Heart left ventricle (tissue), 16 donors: ENCODE measurements at regions not wholly inside any gene's neighbourhood (a gene's known extent, or its start where the extent isn't known, plus 50 kb on each side); places are given as distances from the start of the nearest gene placed in this dataset.

Source experiments
- ATAC-seq, 4 donors: fragments of 200-7000 bp; cut with Tn5 transposase; one replicate each; pipeline ENCODE4 v1.9.1; 2020 to 2022; ENCODE audit warnings: moderate library complexity in 4 of 4, mild to moderate bottlenecking in 3 of 4, moderate number of reproducible peaks in 1 of 4
- DNase-seq, 5 donors: peaks; one replicate each; pipeline ENCODE4 v3.0.0-alpha.2; 2020
- H3K27ac ChIP-seq, 12 donors: fragments of 200-600 bp; sonication (generic) in 4 of 12; one replicate each; pipeline versions ENCODE4 v1.5.0 to v1.8.0; 2016 to 2022; ENCODE audit warnings: mild to moderate bottlenecking in 2 of 12
- H3K27me3 ChIP-seq, 9 donors: fragments of 200-600 bp; sonication (generic) in 2 of 9; one replicate each; pipeline versions ENCODE4 v1.5.1 to v1.8.0; 2016 to 2022; ENCODE audit warnings: mild to moderate bottlenecking in 3 of 9
- H3K36me3 ChIP-seq, 9 donors: fragments of 200-600 bp; sonication (generic) in 2 of 9; one replicate each; pipeline versions ENCODE4 v1.5.0 to v1.8.0; 2018 to 2022; ENCODE audit warnings: mild to moderate bottlenecking in 2 of 9
- H3K4me1 ChIP-seq, 12 donors: fragments of 200-600 bp; sonication (generic) in 4 of 12; one replicate each; pipeline versions ENCODE4 v1.5.0 to v1.8.0; 2016 to 2022; ENCODE audit warnings: mild to moderate bottlenecking in 3 of 12
- H3K4me3 ChIP-seq, 12 donors: fragments of 200-600 bp; sonication (generic) in 4 of 12; one replicate each; pipeline versions ENCODE4 v1.5.0 to v1.8.0; 2017 to 2022; ENCODE audit warnings: mild to moderate bottlenecking in 9 of 12, moderate library complexity in 4 of 12
- H3K9me3 ChIP-seq, 12 donors: fragments of 200-600 bp; sonication (generic) in 4 of 12; one replicate each; pipeline versions ENCODE4 v1.5.0 to v1.8.0; 2016 to 2022; ENCODE audit warnings: mild to moderate bottlenecking in 1 of 12
- POLR2A ChIP-seq, 2 donors: fragments of 450-650 bp; IDR thresholded peaks; one replicate each; pipeline ENCODE4 v1.6.1; 2017; ENCODE audit warnings: antibody characterized with exemption in 2 of 2, mild to moderate bottlenecking in 2 of 2, moderate library complexity in 2 of 2
- WGBS, 4 donors: extraction: QIAGEN DNeasy Blood & Tissue Kit in 2 of 4; methylation state at CpG; one replicate each; pipeline versions ENCODE4 v1.1.5 to v1.1.7; 2013 to 2018; 5-methylcytosine and 5-hydroxymethylcytosine counted together
- intact Hi-C, 10 donors: fragments of 100-400 bp; cut with DNase I; formaldehyde crosslinking; loops; one replicate each; pipeline versions ENCODE4 v1.11.1 to v1.14.2; 2022
- TF ChIP-seq, protein P1 (sequence below), 12 donors: fragments of 200-600 bp; sonication (generic) in 4 of 12; IDR thresholded peaks; one replicate each; pipeline versions ENCODE4 v1.5.0 to v1.8.0; 2018 to 2022; ENCODE audit warnings: antibody characterized with exemption in 12 of 12, mild to moderate bottlenecking in 5 of 12
- donor health status: ischemic (EF 13 %, LVEDD 7.1; RV severe dilation, severe dysfunction).
- donor health status: healthy with polysubstance abuse.
- donor health status: DM: no; HTN: yes; CAD: no.
- donor health status: DM: no; HTN: no; CAD: no.
- donor health status: ischemic (EF 25% LVEDD 6.9; RV normal size, moderate dysfunction).
- donor health status: ischemic (EF 25% LVEDD 5.7; RV mildly dilated, moderate dysfunction).
- donor health status: healthy.
- donor health status: DM: yes; HTN: yes; CAD: no.
- donor health status: ischemic (EF 35%, LVEDD 5.7; RV mildly dilated, moderate dysfunction).
- donor health status: nonischemic (EF 11% LVEDD 7.7; RV severe dilation, severe dysfunction).
- donor health status: DM: yes; HTN: yes; CAD: no.
- donor health status: PGD.
- donor health status: ischemic (EF 29% LVEDD 5.4; RV normal size, mild dysfunction).
- donor health status: nonischemic (EF 23%, LVEDD 6.1; RV moderate dilation, normal function).

DNA sequence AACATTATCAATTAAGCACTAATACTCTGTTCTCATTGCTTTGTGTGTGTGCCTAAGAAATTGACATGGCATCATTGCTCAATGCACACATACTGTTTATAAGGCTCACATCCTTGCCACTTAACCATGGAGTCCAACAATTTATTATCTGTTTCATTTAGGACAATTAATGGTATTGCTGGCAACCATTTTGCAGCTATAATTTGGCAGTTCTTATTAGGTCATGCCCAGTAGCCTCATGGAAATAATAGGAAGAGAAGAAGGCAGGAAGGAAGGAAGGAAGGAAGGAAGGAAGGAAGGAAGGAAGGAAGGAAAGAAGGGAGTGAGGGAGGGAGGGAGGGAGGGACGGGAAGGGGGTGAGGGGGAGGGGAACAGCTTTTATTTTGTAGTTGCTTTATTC, 285.5 kb upstream of the SLC24A2 start:
- intact Hi-C loops = no loop called here
- no peak overlapping the region for H3K4me3 ChIP-seq
- H3K36me3 ChIP-seq = no peaks in the 10 kb centered on the region
- WGBS, 4 donors = 34 to 67% (median 45%) methylated on average over 1 of the region's 1 CpG
- no peaks in the 10 kb centered on the region for H3K27me3 ChIP-seq
- no peak for TF ChIP-seq POLR2A (IDR thresholded peaks at IDR 0.05)
- TF ChIP-seq, protein P1, sequence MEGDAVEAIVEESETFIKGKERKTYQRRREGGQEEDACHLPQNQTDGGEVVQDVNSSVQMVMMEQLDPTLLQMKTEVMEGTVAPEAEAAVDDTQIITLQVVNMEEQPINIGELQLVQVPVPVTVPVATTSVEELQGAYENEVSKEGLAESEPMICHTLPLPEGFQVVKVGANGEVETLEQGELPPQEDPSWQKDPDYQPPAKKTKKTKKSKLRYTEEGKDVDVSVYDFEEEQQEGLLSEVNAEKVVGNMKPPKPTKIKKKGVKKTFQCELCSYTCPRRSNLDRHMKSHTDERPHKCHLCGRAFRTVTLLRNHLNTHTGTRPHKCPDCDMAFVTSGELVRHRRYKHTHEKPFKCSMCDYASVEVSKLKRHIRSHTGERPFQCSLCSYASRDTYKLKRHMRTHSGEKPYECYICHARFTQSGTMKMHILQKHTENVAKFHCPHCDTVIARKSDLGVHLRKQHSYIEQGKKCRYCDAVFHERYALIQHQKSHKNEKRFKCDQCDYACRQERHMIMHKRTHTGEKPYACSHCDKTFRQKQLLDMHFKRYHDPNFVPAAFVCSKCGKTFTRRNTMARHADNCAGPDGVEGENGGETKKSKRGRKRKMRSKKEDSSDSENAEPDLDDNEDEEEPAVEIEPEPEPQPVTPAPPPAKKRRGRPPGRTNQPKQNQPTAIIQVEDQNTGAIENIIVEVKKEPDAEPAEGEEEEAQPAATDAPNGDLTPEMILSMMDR (IDR thresholded peaks at IDR 0.05) = no peak
- no peaks in the 10 kb centered on the region for H3K4me1 ChIP-seq
- no peak overlapping the region for H3K27ac ChIP-seq
- ATAC-seq = no peak
- no peak for DNase-seq
- no peaks in the 10 kb centered on the region for H3K9me3 ChIP-seq

DNA sequence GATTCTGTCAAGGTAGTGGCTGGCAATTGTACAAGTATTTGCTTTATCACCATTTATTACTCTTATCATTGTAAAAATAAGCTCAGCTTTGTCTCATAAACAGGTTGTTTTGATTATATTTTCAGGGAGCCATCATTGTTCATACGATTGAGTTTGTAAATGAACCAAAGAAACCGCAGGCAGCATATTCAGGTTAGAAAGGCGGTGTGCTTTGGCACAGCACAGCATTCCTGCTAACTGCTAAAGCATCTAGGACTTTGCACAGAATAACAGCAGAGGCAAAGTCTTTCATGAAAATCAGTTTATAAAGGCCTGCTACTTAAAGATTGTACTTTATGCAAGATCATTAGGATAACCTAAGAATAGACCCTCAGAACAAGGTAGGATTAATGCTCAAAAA, 281.5 kb upstream of the SLC24A2 start:
- H3K4me1 ChIP-seq = peaks cover 0 to 11% (median 2%) of the 10 kb centered on the region in 12 donors
- no peaks in the 10 kb centered on the region for H3K36me3 ChIP-seq
- 90 to 94% (median 92%) methylated on average over 3 of the region's 3 CpGs for WGBS, 4 donors
- DNase-seq (no peak), ATAC-seq (no peak)
- no peaks in the 10 kb centered on the region for H3K9me3 ChIP-seq
- H3K27ac ChIP-seq = no peak overlapping the region
- intact Hi-C loops = no loop called here
- H3K4me3 ChIP-seq = no peak overlapping the region
- no peaks in the 10 kb centered on the region for H3K27me3 ChIP-seq
- no peak for TF ChIP-seq POLR2A (IDR thresholded peaks at IDR 0.05)
- TF ChIP-seq, protein P1 (IDR thresholded peaks at IDR 0.05) = no peak

DNA sequence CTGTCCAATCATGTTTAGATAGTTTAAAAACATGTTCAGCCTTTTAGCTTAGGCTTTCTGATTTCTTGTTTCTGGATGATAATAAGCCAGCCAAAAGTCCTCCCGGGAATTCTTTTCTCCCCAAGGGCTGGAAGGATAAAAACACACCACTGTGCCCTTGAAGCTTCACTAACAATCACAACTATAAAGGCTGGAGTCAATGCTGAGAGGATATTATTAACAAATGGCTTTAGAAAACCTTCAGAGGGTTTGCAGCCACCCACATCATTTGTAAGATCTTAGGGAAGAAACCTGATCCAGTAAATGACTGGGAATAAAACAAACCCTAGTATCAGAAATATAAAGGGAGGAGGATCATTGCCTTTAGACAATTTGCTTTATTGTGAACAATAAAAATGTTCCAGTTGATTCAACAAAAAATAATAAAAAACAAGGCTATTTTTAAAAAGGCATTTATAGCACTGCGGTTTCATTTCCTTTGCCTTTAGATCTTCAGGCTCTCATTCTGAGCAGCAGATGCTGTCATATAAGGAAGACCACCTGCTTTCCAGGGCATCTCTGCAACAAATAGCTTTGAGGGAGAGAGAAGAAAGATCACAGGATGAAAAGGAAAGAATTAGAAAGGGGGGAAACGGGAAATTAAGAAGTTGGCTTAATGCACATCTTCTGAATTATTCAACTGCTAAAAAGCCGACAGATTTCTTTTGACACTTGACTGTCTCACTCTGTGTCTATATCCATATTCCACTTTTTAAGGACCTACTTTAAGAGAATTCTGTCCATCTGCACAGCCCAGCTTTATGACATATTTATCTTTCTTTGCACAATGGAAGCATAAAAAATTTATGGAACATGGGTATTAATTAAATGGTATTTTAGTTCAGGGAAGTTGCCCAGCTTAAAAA, 277.2 kb upstream of the SLC24A2 start:
- Histone ChIP-seq H3K4me3 (no peak overlapping the region), H3K36me3 (no peaks in the 10 kb centered on the region), H3K4me1 (peaks cover 0 to 21% (median 11%) of the 10 kb centered on the region in 12 donors), H3K27ac (no peak overlapping the region), H3K27me3 (no peaks in the 10 kb centered on the region), H3K9me3 (no peaks in the 10 kb centered on the region)
- ATAC-seq = no peak
- TF ChIP-seq POLR2A (IDR thresholded peaks at IDR 0.05) = no peak
- TF ChIP-seq, protein P1 (IDR thresholded peaks at IDR 0.05) = no peak
- 46 to 63% (median 58%) methylated on average over 4 of the region's 4 CpGs for WGBS, 4 donors
- DNase-seq = no peak
- intact Hi-C loops = no loop called here

DNA sequence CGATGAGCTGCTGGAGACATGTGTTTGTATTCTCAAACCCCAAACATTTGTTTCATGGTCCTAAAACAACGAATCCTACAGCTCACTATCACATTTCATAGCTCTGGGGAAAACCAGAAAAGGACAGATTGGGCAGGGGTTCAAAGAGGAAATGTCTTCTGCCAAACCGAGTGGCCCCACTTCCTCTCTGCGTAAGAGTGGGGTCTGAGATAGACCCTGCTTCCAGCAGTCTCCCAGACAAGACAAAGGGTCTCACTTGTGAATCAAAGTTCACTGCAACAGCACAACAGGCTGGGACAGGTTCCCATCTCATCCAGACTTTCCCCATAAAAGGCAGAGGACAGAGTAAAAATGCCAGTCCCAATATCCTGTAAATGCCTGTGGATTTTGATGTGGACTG, 276.2 kb upstream of the SLC24A2 start:
- peaks cover 0 to 21% (median 11%) of the 10 kb centered on the region in 12 donors for H3K4me1 ChIP-seq
- TF ChIP-seq, protein P1 (IDR thresholded peaks at IDR 0.05) = no peak
- TF ChIP-seq POLR2A (IDR thresholded peaks at IDR 0.05) = no peak
- ATAC-seq (no peak), DNase-seq (no peak)
- no peaks in the 10 kb centered on the region for H3K36me3 ChIP-seq
- intact Hi-C loops = no loop called here
- no peak overlapping the region for H3K27ac ChIP-seq
- no peaks in the 10 kb centered on the region for H3K27me3 ChIP-seq
- 31 to 52% (median 37%) methylated on average over 4 of the region's 4 CpGs for WGBS, 4 donors
- H3K9me3 ChIP-seq = no peaks in the 10 kb centered on the region
- H3K4me3 ChIP-seq = no peak overlapping the region
